ENCODE measurements at regions not wholly inside any gene's neighbourhood (a gene's known extent, or its start where the extent isn't known, plus 50 kb on each side); places are given as distances from the start of the nearest gene placed in this dataset.

DNA sequence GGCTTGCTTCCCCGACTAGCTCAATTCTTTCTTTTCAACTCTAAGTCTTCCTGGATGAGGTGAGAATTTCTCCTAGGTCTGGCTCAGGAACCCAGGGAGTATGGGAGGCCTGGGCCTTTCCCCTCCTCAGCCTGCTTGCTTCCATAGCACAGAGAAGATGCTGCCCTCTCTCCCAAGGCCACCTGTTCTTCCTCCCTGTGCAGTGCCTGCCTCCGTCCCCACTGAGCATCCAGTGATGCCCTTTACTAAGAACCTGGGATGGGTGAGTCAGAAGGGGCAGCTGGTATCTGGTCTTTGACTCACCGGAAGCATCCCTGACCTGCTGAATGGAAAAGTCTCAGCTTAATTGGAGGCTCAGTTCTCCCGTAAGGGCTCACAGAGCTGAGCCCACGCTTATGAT, 607.9 kb downstream of the BUD13 start:
- ATAC-seq = no peak
- TF ChIP-seq, protein P1, sequence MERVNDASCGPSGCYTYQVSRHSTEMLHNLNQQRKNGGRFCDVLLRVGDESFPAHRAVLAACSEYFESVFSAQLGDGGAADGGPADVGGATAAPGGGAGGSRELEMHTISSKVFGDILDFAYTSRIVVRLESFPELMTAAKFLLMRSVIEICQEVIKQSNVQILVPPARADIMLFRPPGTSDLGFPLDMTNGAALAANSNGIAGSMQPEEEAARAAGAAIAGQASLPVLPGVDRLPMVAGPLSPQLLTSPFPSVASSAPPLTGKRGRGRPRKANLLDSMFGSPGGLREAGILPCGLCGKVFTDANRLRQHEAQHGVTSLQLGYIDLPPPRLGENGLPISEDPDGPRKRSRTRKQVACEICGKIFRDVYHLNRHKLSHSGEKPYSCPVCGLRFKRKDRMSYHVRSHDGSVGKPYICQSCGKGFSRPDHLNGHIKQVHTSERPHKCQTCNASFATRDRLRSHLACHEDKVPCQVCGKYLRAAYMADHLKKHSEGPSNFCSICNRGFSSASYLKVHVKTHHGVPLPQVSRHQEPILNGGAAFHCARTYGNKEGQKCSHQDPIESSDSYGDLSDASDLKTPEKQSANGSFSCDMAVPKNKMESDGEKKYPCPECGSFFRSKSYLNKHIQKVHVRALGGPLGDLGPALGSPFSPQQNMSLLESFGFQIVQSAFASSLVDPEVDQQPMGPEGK (CRISPR knock-in tag; IDR thresholded peaks at IDR 0.05; ENCODE audit: borderline replicate concordance) = no peak
- no peak for TF ChIP-seq ISL1 (CRISPR knock-in tag; IDR thresholded peaks at IDR 0.05)
- no peak for TF ChIP-seq BACH2 (CRISPR knock-in tag; IDR thresholded peaks at IDR 0.05; ENCODE audit: borderline replicate concordance)
- TF ChIP-seq TSHZ2 (CRISPR knock-in tag; IDR thresholded peaks at IDR 0.05) = no peak
- TF ChIP-seq TCF4 (CRISPR knock-in tag; IDR thresholded peaks at IDR 0.05; ENCODE audit: borderline replicate concordance) = no peak
- no peak for TF ChIP-seq CSDC2 (CRISPR knock-in tag; IDR thresholded peaks at IDR 0.05)
- no peak for TF ChIP-seq ZC3H10 (CRISPR knock-in tag; IDR thresholded peaks at IDR 0.05)
- TF ChIP-seq ZFP3 (CRISPR knock-in tag; IDR thresholded peaks at IDR 0.05) = no peak
- TF ChIP-seq ZNF70 (CRISPR knock-in tag; IDR thresholded peaks at IDR 0.05) = no peak
- no peak for TF ChIP-seq PPARA (CRISPR knock-in tag; IDR thresholded peaks at IDR 0.05; ENCODE audit: borderline replicate concordance)
- TF ChIP-seq ZNF8 (CRISPR knock-in tag; IDR thresholded peaks at IDR 0.05) = no peak
- TF ChIP-seq, protein P2, sequence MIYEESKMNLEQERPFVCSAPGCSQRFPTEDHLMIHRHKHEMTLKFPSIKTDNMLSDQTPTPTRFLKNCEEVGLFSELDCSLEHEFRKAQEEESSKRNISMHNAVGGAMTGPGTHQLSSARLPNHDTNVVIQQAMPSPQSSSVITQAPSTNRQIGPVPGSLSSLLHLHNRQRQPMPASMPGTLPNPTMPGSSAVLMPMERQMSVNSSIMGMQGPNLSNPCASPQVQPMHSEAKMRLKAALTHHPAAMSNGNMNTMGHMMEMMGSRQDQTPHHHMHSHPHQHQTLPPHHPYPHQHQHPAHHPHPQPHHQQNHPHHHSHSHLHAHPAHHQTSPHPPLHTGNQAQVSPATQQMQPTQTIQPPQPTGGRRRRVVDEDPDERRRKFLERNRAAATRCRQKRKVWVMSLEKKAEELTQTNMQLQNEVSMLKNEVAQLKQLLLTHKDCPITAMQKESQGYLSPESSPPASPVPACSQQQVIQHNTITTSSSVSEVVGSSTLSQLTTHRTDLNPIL (CRISPR knock-in tag; IDR thresholded peaks at IDR 0.05; ENCODE audit: low read depth) = no peak

GRCh38 chr11:116162886-116163230, 609.9 kb downstream of the BUD13 start:
- TF ChIP-seq CSDC2 (CRISPR knock-in tag; IDR thresholded peaks at IDR 0.05) = no peak
- TF ChIP-seq ZC3H10 (CRISPR knock-in tag; IDR thresholded peaks at IDR 0.05) = no peak
- no peak for TF ChIP-seq ESRRG (CRISPR knock-in tag; IDR thresholded peaks at IDR 0.05)
- no peak for TF ChIP-seq TCF4 (CRISPR knock-in tag; IDR thresholded peaks at IDR 0.05; ENCODE audit: borderline replicate concordance)
- TF ChIP-seq OSR1 (CRISPR knock-in tag; IDR thresholded peaks at IDR 0.05) = no peak
- TF ChIP-seq GLIS3 (CRISPR knock-in tag; IDR thresholded peaks at IDR 0.05) = no peak
- TF ChIP-seq ZFP30 (CRISPR knock-in tag; IDR thresholded peaks at IDR 0.05) = no peak
- TF ChIP-seq TSHZ2 (CRISPR knock-in tag; IDR thresholded peaks at IDR 0.05) = no peak
- no peak for TF ChIP-seq ZNF565 (CRISPR knock-in tag; conservative IDR thresholded peaks at IDR 0.05; ENCODE audit: low read depth)
- TF ChIP-seq SNAI2 (CRISPR knock-in tag; IDR thresholded peaks at IDR 0.05) = no peak
- TF ChIP-seq ARNTL (CRISPR knock-in tag; IDR thresholded peaks at IDR 0.05; ENCODE audit: borderline replicate concordance, low read depth) = no peak
- TF ChIP-seq TOX (CRISPR knock-in tag; IDR thresholded peaks at IDR 0.05; ENCODE audit: borderline replicate concordance) = no peak
- TF ChIP-seq, protein P2 (CRISPR knock-in tag; IDR thresholded peaks at IDR 0.05; ENCODE audit: low read depth) = no peak
- TF ChIP-seq, protein P3, sequence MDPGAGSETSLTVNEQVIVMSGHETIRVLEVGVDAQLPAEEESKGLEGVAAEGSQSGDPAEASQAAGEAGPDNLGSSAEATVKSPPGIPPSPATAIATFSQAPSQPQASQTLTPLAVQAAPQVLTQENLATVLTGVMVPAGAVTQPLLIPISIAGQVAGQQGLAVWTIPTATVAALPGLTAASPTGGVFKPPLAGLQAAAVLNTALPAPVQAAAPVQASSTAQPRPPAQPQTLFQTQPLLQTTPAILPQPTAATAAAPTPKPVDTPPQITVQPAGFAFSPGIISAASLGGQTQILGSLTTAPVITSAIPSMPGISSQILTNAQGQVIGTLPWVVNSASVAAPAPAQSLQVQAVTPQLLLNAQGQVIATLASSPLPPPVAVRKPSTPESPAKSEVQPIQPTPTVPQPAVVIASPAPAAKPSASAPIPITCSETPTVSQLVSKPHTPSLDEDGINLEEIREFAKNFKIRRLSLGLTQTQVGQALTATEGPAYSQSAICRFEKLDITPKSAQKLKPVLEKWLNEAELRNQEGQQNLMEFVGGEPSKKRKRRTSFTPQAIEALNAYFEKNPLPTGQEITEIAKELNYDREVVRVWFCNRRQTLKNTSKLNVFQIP (CRISPR knock-in tag; IDR thresholded peaks at IDR 0.05; ENCODE audit: borderline replicate concordance, low read depth) = no peak
- no peak for TF ChIP-seq BACH2 (CRISPR knock-in tag; IDR thresholded peaks at IDR 0.05; ENCODE audit: borderline replicate concordance)
- TF ChIP-seq ZFP3 (CRISPR knock-in tag; IDR thresholded peaks at IDR 0.05) = no peak
- TF ChIP-seq ZNF70 (CRISPR knock-in tag; IDR thresholded peaks at IDR 0.05) = no peak
- TF ChIP-seq RARB (CRISPR knock-in tag; IDR thresholded peaks at IDR 0.05) = no peak
- no peak for ATAC-seq
